HEK293 (cell line): ENCODE measurements at regions not wholly inside any gene's neighbourhood (a gene's known extent, or its start where the extent isn't known, plus 50 kb on each side); places are given as distances from the start of the nearest gene placed in this dataset.

Experiments
- MEIS1 ChIP-seq: sonication (generic); formaldehyde crosslinking; IDR thresholded peaks from 2 replicates; pipeline ENCODE4 v1.8.1; 2022; ENCODE audit warnings: missing genetic modification reagents, mild to moderate bottlenecking, borderline replicate concordance
- MZF1 ChIP-seq: fragments of 450-650 bp; formaldehyde crosslinking; IDR thresholded peaks from 2 replicates; pipeline ENCODE4 v1.5.1; 2017; ENCODE audit warnings: missing biosample characterization, missing genetic modification characterization, borderline replicate concordance
- ZNF19 ChIP-seq: fragments of 450-650 bp; formaldehyde crosslinking; IDR thresholded peaks from 2 replicates; pipeline ENCODE4; 2016; ENCODE audit warnings: missing biosample characterization, missing genetic modification characterization, low read depth
- ZNF670 ChIP-seq: fragments of 450-650 bp; formaldehyde crosslinking; IDR thresholded peaks from 2 replicates; pipeline ENCODE4 v1.5.1; 2016; ENCODE audit warnings: missing biosample characterization, missing genetic modification characterization, low read depth
- TF ChIP-seq, protein P1 (sequence below): fragments of 450-650 bp; formaldehyde crosslinking; IDR thresholded peaks from 2 replicates; pipeline ENCODE4 v1.5.1; 2016; ENCODE audit warnings: missing biosample characterization, missing genetic modification characterization
- TF ChIP-seq, protein P2 (sequence below): fragments of 450-650 bp; IDR thresholded peaks from 2 replicates; pipeline ENCODE4 v1.5.1; 2018; ENCODE audit warnings: missing biosample characterization, mild to moderate bottlenecking, missing genetic modification characterization

DNA sequence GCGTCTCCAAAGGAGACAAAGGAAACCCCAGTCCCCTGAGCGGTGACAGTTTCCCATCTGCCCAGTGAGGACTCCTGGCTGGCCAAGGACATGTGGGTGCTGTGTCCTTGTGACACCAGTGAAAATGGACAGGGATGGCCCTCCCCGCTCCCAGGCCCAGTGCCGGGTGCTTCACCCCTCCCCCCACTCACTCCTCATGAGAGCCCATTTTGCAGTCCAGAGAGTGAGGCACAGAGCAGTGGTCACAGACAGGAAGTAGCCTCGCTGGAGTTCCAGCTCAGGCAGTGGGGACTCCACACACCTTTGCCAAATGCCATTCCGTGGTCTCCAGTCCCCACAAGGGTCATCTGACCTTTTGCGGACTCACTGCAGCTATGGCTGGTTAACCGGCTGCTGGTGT is 642.9 kb downstream of the PTPRU start:
- TF ChIP-seq, protein P1, sequence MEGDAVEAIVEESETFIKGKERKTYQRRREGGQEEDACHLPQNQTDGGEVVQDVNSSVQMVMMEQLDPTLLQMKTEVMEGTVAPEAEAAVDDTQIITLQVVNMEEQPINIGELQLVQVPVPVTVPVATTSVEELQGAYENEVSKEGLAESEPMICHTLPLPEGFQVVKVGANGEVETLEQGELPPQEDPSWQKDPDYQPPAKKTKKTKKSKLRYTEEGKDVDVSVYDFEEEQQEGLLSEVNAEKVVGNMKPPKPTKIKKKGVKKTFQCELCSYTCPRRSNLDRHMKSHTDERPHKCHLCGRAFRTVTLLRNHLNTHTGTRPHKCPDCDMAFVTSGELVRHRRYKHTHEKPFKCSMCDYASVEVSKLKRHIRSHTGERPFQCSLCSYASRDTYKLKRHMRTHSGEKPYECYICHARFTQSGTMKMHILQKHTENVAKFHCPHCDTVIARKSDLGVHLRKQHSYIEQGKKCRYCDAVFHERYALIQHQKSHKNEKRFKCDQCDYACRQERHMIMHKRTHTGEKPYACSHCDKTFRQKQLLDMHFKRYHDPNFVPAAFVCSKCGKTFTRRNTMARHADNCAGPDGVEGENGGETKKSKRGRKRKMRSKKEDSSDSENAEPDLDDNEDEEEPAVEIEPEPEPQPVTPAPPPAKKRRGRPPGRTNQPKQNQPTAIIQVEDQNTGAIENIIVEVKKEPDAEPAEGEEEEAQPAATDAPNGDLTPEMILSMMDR (tag by site-specific recombination) = no peak
- TF ChIP-seq MZF1 (tag by site-specific recombination) (no peak), ZNF670 (tag by site-specific recombination) (no peak), ZNF19 (no peak), MEIS1 (CRISPR knock-in tag) (no peak)
- TF ChIP-seq, protein P2, sequence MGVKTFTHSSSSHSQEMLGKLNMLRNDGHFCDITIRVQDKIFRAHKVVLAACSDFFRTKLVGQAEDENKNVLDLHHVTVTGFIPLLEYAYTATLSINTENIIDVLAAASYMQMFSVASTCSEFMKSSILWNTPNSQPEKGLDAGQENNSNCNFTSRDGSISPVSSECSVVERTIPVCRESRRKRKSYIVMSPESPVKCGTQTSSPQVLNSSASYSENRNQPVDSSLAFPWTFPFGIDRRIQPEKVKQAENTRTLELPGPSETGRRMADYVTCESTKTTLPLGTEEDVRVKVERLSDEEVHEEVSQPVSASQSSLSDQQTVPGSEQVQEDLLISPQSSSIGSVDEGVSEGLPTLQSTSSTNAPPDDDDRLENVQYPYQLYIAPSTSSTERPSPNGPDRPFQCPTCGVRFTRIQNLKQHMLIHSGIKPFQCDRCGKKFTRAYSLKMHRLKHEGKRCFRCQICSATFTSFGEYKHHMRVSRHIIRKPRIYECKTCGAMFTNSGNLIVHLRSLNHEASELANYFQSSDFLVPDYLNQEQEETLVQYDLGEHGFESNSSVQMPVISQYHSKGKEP (tag by site-specific recombination) = no peak
